HepG2 (cell line): ENCODE measurements at regions not wholly inside any gene's neighbourhood (a gene's known extent, or its start where the extent isn't known, plus 50 kb on each side); places are given as distances from the start of the nearest gene placed in this dataset.

ENCODE experiments used
- ATAC-seq: fragments of 200-7000 bp; cut with Tn5 transposase; 3 replicates; pipeline ENCODE4 v1.9.1; 2020; ENCODE audit warnings: mild to moderate bottlenecking, moderate library complexity
- BruUV-seq: library from RNA; stranded (reverse); fragments of 400-500 nt; replicated peaks from 2 replicates; lab custom pipeline; 2021; lab: Mats Ljungman, UMichigan
- CTCF ChIA-PET: fragments of 300-600 bp; formaldehyde crosslinking; extraction: SDS; loops from one replicate; lab custom pipeline; 2021; ENCODE audit warnings: low total read pairs, inconsistent platforms, low intra/inter-chr PET ratio; lab: Yijun Ruan, JAX
- POLR2A ChIA-PET: fragments of 350-600 bp; sonication (Branson Sonifier 250); formaldehyde crosslinking; loops from one replicate; lab custom pipeline; 2020; ENCODE audit warnings: antibody characterized with exemption, inconsistent platforms; lab: Yijun Ruan, JAX
- DNase-seq: peaks from one replicate; pipeline ENCODE4 v3.0.0-alpha.2; 2015; ENCODE audit warnings: low spot score
- FAIRE-seq: peaks from 3 replicates; lab custom pipeline; 2011; peaks lifted over from hg19 to GRCh38; lab: Jason Lieb, UNC
- H2AFZ ChIP-seq: one replicate; pipeline ENCODE4 v1.6.1; 2011; ENCODE audit warnings: low read length, inconsistent platforms
- H3K27ac ChIP-seq: fragments of 300-600 bp; 3 replicates; pipeline ENCODE4 v1.8.0; 2011; ENCODE audit warnings: mixed run types, mild to moderate bottlenecking, mixed read lengths, low read length, inconsistent platforms; ENCODE audit not compliant: insufficient read depth; ENCODE audit errors: extremely low read length
- H3K27me3 ChIP-seq, 2 experiments: fragments of 200-600 bp in 1 of 2; 2 replicates in 1 of 2; 3 replicates in 1 of 2; pipeline versions ENCODE4 v1.6.0 to v1.8.0; 2011; ENCODE audit warnings: low read length in 2 of 2, mild to moderate bottlenecking in 2 of 2, moderate library complexity in 2 of 2, inconsistent platforms in 1 of 2; ENCODE audit not compliant: insufficient read depth in 2 of 2, control insufficient read depth in 1 of 2
- H3K36me3 ChIP-seq, 2 experiments: fragments of 200-600 bp in 1 of 2; replicated peaks in 1 of 2; 2 replicates in 1 of 2; 3 replicates in 1 of 2; pipeline versions ENCODE4 v1.5.1 to v1.8.0; 2011; ENCODE audit warnings: low read length in 2 of 2, inconsistent platforms in 1 of 2; ENCODE audit not compliant: insufficient read depth in 2 of 2, control insufficient read depth in 1 of 2
- H3K4me1 ChIP-seq: 2 replicates; pipeline ENCODE4 v1.5.1; 2012; ENCODE audit warnings: low read length, inconsistent platforms; ENCODE audit not compliant: insufficient read depth
- H3K4me2 ChIP-seq: 2 replicates; pipeline ENCODE4 v1.6.0; 2011; ENCODE audit warnings: low read depth, low read length, inconsistent platforms
- H3K4me3 ChIP-seq, 3 experiments: fragments of 200-600 bp in 1 of 3; sonication (generic), shearing (Covaris generic) in 1 of 3; replicated peaks in 1 of 3; 2 replicates each; pipeline ENCODE4 v1.5.1; 2011 to 2016; ENCODE audit warnings: low read length in 3 of 3, inconsistent platforms in 2 of 3, low read depth in 2 of 3, mild to moderate bottlenecking in 2 of 3, control low read depth in 1 of 3, mixed read lengths in 1 of 3; ENCODE audit not compliant: insufficient read depth in 1 of 3
- H3K79me2 ChIP-seq: one replicate; pipeline ENCODE4 v1.6.1; 2011; ENCODE audit warnings: low read length, inconsistent platforms; ENCODE audit not compliant: insufficient read depth
- H3K9ac ChIP-seq: 2 replicates; pipeline ENCODE4 v1.6.0; 2011; ENCODE audit warnings: mild to moderate bottlenecking, low read depth, low read length, inconsistent platforms; ENCODE audit not compliant: insufficient read depth
- H3K9me3 ChIP-seq: 2 replicates; pipeline ENCODE4 v1.5.1; 2012; ENCODE audit warnings: mild to moderate bottlenecking, low read length
- H4K20me1 ChIP-seq: 2 replicates; pipeline ENCODE4 v1.6.0; 2011; ENCODE audit warnings: inconsistent platforms, mild to moderate bottlenecking, low read length, moderate library complexity; ENCODE audit not compliant: insufficient read depth
- ATRX ChIP-seq: sonication (generic); formaldehyde crosslinking; IDR thresholded peaks from 2 replicates; pipeline ENCODE4 v1.4.0; 2020; ENCODE audit warnings: missing genetic modification reagents, borderline replicate concordance
- CEBPB ChIP-seq: IDR thresholded peaks from 2 replicates; pipeline ENCODE4 v1.6.1; 2011; ENCODE audit warnings: low read depth, low read length, improper control_type of control experiment, borderline replicate concordance
- HDAC1 ChIP-seq: sonication (generic); formaldehyde crosslinking; IDR thresholded peaks from 2 replicates; pipeline ENCODE4 v1.5.1; 2020; ENCODE audit warnings: mild to moderate bottlenecking, missing genetic modification reagents
- HNRNPL ChIP-seq: fragments of 200-400 bp; formaldehyde crosslinking; IDR thresholded peaks from 2 replicates; pipeline ENCODE4 v1.6.1; 2017; ENCODE audit warnings: mild to moderate bottlenecking, low read depth, low read length
- REST ChIP-seq, 2 experiments: IDR thresholded peaks; 2 replicates each; pipeline ENCODE4 v1.6.1; 2011 to 2012; ENCODE audit warnings: low read length in 2 of 2, borderline replicate concordance in 1 of 2, low read depth in 1 of 2, mild to moderate bottlenecking in 1 of 2, moderate library complexity in 1 of 2
- SALL2 ChIP-seq: sonication (generic); formaldehyde crosslinking; IDR thresholded peaks from 2 replicates; pipeline ENCODE4 v1.8.1; 2023; ENCODE audit warnings: mild to moderate bottlenecking, missing genetic modification reagents, inconsistent platforms
- SSRP1 ChIP-seq: IDR thresholded peaks from 2 replicates; pipeline ENCODE4 v1.6.1; 2016; ENCODE audit warnings: control low read depth
- TERF1 ChIP-seq: sonication (generic); formaldehyde crosslinking; IDR thresholded peaks from 2 replicates; pipeline ENCODE4 v1.8.0; 2022; ENCODE audit warnings: mild to moderate bottlenecking, missing genetic modification reagents, moderate library complexity
- ZBTB42 ChIP-seq: sonication (generic); formaldehyde crosslinking; IDR thresholded peaks from 2 replicates; pipeline ENCODE4 v1.5.0; 2020; ENCODE audit warnings: mild to moderate bottlenecking, missing genetic modification reagents
- ZNF256 ChIP-seq: sonication (generic); formaldehyde crosslinking; conservative IDR thresholded peaks from 2 replicates; pipeline ENCODE4 v1.4.0; 2020; ENCODE audit warnings: missing genetic modification reagents
- ZNF644 ChIP-seq: IDR thresholded peaks from 2 replicates; pipeline ENCODE4 v1.6.1; 2016; ENCODE audit warnings: low read depth
- ZNF674 ChIP-seq: sonication (generic); formaldehyde crosslinking; IDR thresholded peaks from 2 replicates; pipeline ENCODE4 v1.5.0; 2020; ENCODE audit warnings: low read depth, mild to moderate bottlenecking, missing genetic modification reagents
- ZNF773 ChIP-seq: sonication (generic); formaldehyde crosslinking; IDR thresholded peaks from 2 replicates; pipeline ENCODE4 v1.4.0; 2020; ENCODE audit warnings: missing genetic modification reagents, borderline replicate concordance
- WGBS: methylation state at CpG from one replicate; pipeline ENCODE4 v1.1.6; 2017; ENCODE audit warnings: low lambda C conversion rate; 5-methylcytosine and 5-hydroxymethylcytosine counted together
- in situ Hi-C: cut with HindIII; loops from 2 replicates; pipeline ENCODE4 v1.10.0; 2017; ENCODE audit warnings: low pct_unique_long_range_greater_than_20kb; ENCODE audit not compliant: extremely low pct_ligation_motif_present
- intact Hi-C: fragments of 100-400 bp; cut with micrococcal nuclease; formaldehyde crosslinking; loops from one replicate; pipeline ENCODE4 v1.10.0; 2022; ENCODE audit not compliant: unreplicated experiment

DNA sequence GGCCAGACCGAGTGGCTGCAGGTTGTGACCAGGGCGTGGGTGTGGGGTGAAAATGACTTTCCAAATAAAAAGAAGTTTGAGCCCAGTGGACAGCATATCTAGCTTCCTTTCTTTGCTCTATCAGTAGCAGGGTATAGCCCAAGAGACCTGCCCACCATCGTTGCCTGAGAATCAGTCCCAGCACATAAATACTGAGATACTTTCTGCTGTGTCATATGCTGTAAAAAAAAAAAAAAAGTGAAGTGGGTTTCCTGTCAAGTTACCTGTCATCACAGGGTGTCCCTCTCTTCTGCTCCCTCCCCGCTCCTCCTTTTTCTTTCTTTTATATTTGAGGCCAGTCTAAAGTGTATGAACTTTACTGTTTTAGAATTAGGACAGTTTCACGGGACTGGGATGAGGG is 330.3 kb upstream of the BOD1L1 start:
- TF ChIP-seq HDAC1 (CRISPR knock-in tag) (no peak), ZNF674 (no peak), ZNF773 (CRISPR knock-in tag) (no peak), ZNF256 (CRISPR knock-in tag) (no peak), ATRX (CRISPR knock-in tag) (no peak), ZBTB42 (CRISPR knock-in tag) (no peak), TERF1 (CRISPR knock-in tag) (no peak), ZNF644 (no peak)
- no peak overlapping the region for H3K4me2 ChIP-seq
- intact Hi-C loops, result no loop called here
- ChIA-PET CTCF (no interaction called here), POLR2A (no interaction called here)
- no peaks in the 10 kb centered on the region for H3K36me3 ChIP-seq
- no peak for DNase-seq
- no peaks in the 10 kb centered on the region for H4K20me1 ChIP-seq
- ATAC-seq, result no peak
- no peaks in the 10 kb centered on the region for H3K27me3 ChIP-seq
- in situ Hi-C loops, result loop anchor here (25.0 kb wide), 1 partner anchor 296 kb away; no protein-coding TSS in a partner anchor
- no TSS peak for BruUV-seq
- no peak overlapping the region for H3K9ac ChIP-seq
- 15% methylated on average over 5 of the region's 5 CpGs for WGBS
- no peak overlapping the region for H3K27ac ChIP-seq
- H3K79me2 ChIP-seq, result no peaks in the 10 kb centered on the region
- no peak overlapping the region for H3K4me3 ChIP-seq
- H3K4me1 ChIP-seq, result no peaks in the 10 kb centered on the region
- H2AFZ ChIP-seq, result no peak overlapping the region
- no peak for FAIRE-seq
- H3K9me3 ChIP-seq, result peaks cover 7% of the 10 kb centered on the region; the same call in 1 of the 2 replicates

DNA sequence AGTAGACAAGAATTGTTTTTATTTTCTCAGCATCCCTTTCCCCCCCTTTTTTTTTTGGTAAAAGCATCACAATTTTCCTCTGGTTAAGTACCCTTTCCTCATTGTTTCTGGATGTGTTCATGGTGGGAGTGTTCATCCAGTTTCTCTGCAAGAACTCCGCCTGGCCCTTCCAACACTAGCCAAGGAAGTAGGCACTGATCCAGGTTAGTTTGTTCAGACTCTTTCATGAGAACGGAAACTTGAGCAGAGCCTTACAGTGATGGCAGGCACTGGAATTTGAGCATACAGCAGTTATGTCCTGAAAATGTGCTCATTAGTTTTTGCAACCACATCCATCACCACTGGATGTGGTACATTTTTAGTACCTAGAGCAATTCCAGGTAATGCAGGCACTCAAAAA is 336.1 kb upstream of the BOD1L1 start:
- no peaks in the 10 kb centered on the region for H3K79me2 ChIP-seq
- FAIRE-seq (no peak), DNase-seq (no peak), ATAC-seq (no peak)
- H3K4me1 ChIP-seq, result no peaks in the 10 kb centered on the region
- H3K9me3 ChIP-seq, result peaks cover 27% of the 10 kb centered on the region
- intact Hi-C loops (no loop called here), in situ Hi-C loops (loop anchor here (25.0 kb wide), 1 partner anchor 301 kb away; no protein-coding TSS in a partner anchor)
- ChIA-PET CTCF (no interaction called here), POLR2A (no interaction called here)
- no peaks in the 10 kb centered on the region for H3K36me3 ChIP-seq
- H3K4me3 ChIP-seq, result no peak overlapping the region
- H3K9ac ChIP-seq, result no peak overlapping the region
- no peaks in the 10 kb centered on the region for H4K20me1 ChIP-seq
- 47% methylated on average over 2 of the region's 2 CpGs for WGBS
- H2AFZ ChIP-seq, result no peak overlapping the region
- BruUV-seq, result no TSS peak
- no peaks in the 10 kb centered on the region for H3K27me3 ChIP-seq
- H3K27ac ChIP-seq, result no peak overlapping the region
- H3K4me2 ChIP-seq, result no peak overlapping the region
- TF ChIP-seq CEBPB (no peak), SSRP1 (CRISPR knock-in tag) (no peak), HNRNPL (no peak), SALL2 (CRISPR knock-in tag) (no peak), REST (IDR thresholded peaks at IDR 0.05; ENCODE audit: borderline replicate concordance in 1 of 2, low read depth in 1 of 2, low read length in 2 of 2) (no peak)
